Lung (tissue), 11 donors: ENCODE measurements at regions not wholly inside any gene's neighbourhood (a gene's known extent, or its start where the extent isn't known, plus 50 kb on each side); places are given as distances from the start of the nearest gene placed in this dataset.

Experiments used
- ATAC-seq: fragments of 200-7000 bp; cut with Tn5 transposase; one replicate; pipeline ENCODE4 v1.9.1; 2020; ENCODE audit warnings: moderate number of reproducible peaks; ENCODE audit not compliant: insufficient read depth, low FRiP score
- DNase-seq, 3 donors: peaks; one replicate each; pipeline ENCODE4 v3.0.0-alpha.2; 2013 to 2017
- H3K27ac ChIP-seq, 2 donors: one replicate each; pipeline ENCODE4 v1.5.1; 2013; ENCODE audit warnings: mild to moderate bottlenecking in 2 of 2, moderate library complexity in 2 of 2, control low read depth in 1 of 2, inconsistent platforms in 1 of 2, low read depth in 1 of 2, low read length in 1 of 2
- H3K27me3 ChIP-seq, 3 donors: one replicate each; pipeline ENCODE4 v1.5.1; 2013; ENCODE audit warnings: low read length in 2 of 3; ENCODE audit not compliant: control insufficient read depth in 3 of 3, insufficient read depth in 3 of 3
- H3K36me3 ChIP-seq, 4 donors: one replicate each; pipeline ENCODE4 v1.5.1; 2013; ENCODE audit warnings: low read length in 4 of 4, mild to moderate bottlenecking in 1 of 4, moderate library complexity in 1 of 4; ENCODE audit not compliant: control insufficient read depth in 4 of 4, insufficient read depth in 4 of 4
- H3K4me1 ChIP-seq, 5 donors: one replicate each; pipeline ENCODE4 v1.5.1; 2013; ENCODE audit warnings: low read length in 5 of 5, mild to moderate bottlenecking in 2 of 5, moderate library complexity in 1 of 5; ENCODE audit not compliant: control insufficient read depth in 5 of 5, insufficient read depth in 5 of 5
- H3K4me3 ChIP-seq: one replicate; pipeline ENCODE4 v1.5.1; 2013; ENCODE audit warnings: mild to moderate bottlenecking, control low read depth, moderate library complexity
- H3K9ac ChIP-seq, 2 donors: one replicate each; pipeline ENCODE4 v1.5.1; 2013; ENCODE audit warnings: low read length in 2 of 2, control low read depth in 1 of 2; ENCODE audit not compliant: insufficient read depth in 1 of 2
- H3K9me3 ChIP-seq, 4 donors: one replicate each; pipeline ENCODE4 v1.5.1; 2013; ENCODE audit warnings: low read length in 3 of 4, mild to moderate bottlenecking in 1 of 4, moderate library complexity in 1 of 4; ENCODE audit not compliant: control insufficient read depth in 4 of 4, insufficient read depth in 3 of 4
- CTCF ChIP-seq: IDR thresholded peaks from 2 replicates; pipeline ENCODE4 v1.5.1; 2012; ENCODE audit warnings: mild to moderate bottlenecking; ENCODE audit errors: control extremely low read depth, extremely low read depth
- donor health status: control.
- donor health status: control.
- donor health status: Bipolar disorder and iron deficiency.
- donor health status: healthy.
- donor health status: DM: yes; HTN: yes; CAD: no.

GRCh38 chr14:52380294-52380693 is 66.2 kb downstream of the PTGER2 start:
- Histone ChIP-seq H3K4me3 (no peak overlapping the region), H3K36me3 (no peaks in the 10 kb centered on the region), H3K27me3 (no peaks in the 10 kb centered on the region), H3K27ac (no peak overlapping the region), H3K9me3 (peaks cover 0 to 3% (median 1%) of the 10 kb centered on the region in 4 donors), H3K4me1 (no peaks in the 10 kb centered on the region), H3K9ac (no peak overlapping the region)
- TF ChIP-seq CTCF, result no peak
- ATAC-seq (peak; percentile 88), DNase-seq (no peak)
